ENCODE measurements at regions not wholly inside any gene's neighbourhood (a gene's known extent, or its start where the extent isn't known, plus 50 kb on each side); places are given as distances from the start of the nearest gene placed in this dataset.

- no peak overlapping the region for H2AFZ ChIP-seq (ENCODE audit: low read length)
Measured at GRCh38 chr5:27708534-27708933, 670.1 kb upstream of the CDH9 start.

GRCh38 chr5:27706832-27707231 is 668.4 kb upstream of the CDH9 start:
- no peaks in the 10 kb centered on the region for H3K9me2 ChIP-seq (ENCODE audit: insufficient read depth, low read length)
- H3K36me3 ChIP-seq (ENCODE audit: insufficient read depth, low read length), result no peaks in the 10 kb centered on the region
- H3K9me3 ChIP-seq (ENCODE audit: low read length), result 0 out of 2 replicates have a peak, but pooled peaks cover 3% of the 10 kb centered on the region
- POLR2A ChIA-PET, result no interaction called here
- H3K4me3 ChIP-seq (ENCODE audit: low read depth, low read length, poor library complexity, severe bottlenecking), result no peak overlapping the region
- no peak overlapping the region for H2AFZ ChIP-seq (ENCODE audit: low read length)
- H3K79me2 ChIP-seq (ENCODE audit: insufficient read depth, low read depth, low read length), result no peaks in the 10 kb centered on the region
- no peaks in the 10 kb centered on the region for H3K4me1 ChIP-seq (ENCODE audit: insufficient read depth, low read length, poor library complexity, severe bottlenecking)
- no peak overlapping the region for H3K27ac ChIP-seq (ENCODE audit: low read depth, low read length, poor library complexity, severe bottlenecking)
- no peaks in the 10 kb centered on the region for H4K20me1 ChIP-seq (ENCODE audit: insufficient read depth, low read length)
- CTCF ChIA-PET (ENCODE audit: unreplicated experiment), result no interaction called here
- H3K4me2 ChIP-seq (ENCODE audit: low read length), result no peak overlapping the region
- no peak for DNase-seq (ENCODE audit: low spot score)
- BruUV-seq (replicated peaks), result no TSS peak
- no peak for TF ChIP-seq CTCF (conservative IDR thresholded peaks at IDR 0.05; ENCODE audit: low read length)
- no peak for TF ChIP-seq EZH2phosphoT487 (IDR thresholded peaks at IDR 0.05; ENCODE audit: borderline replicate concordance, low read depth, low read length)
- intact Hi-C loops (cut with micrococcal nuclease; ENCODE audit: unreplicated experiment), result no loop called here

More at GRCh38 chr5:27708534-27708933, 670.1 kb upstream of the CDH9 start:
- no peaks in the 10 kb centered on the region for H3K36me3 ChIP-seq (ENCODE audit: insufficient read depth, low read length)
- H3K9me2 ChIP-seq (ENCODE audit: insufficient read depth, low read length), result no peaks in the 10 kb centered on the region
- 0 out of 2 replicates have a peak, but pooled peaks cover 5% of the 10 kb centered on the region for H3K9me3 ChIP-seq (ENCODE audit: low read length)
- H4K20me1 ChIP-seq (ENCODE audit: insufficient read depth, low read length), result no peaks in the 10 kb centered on the region
- ChIA-PET POLR2A (no interaction called here), CTCF (ENCODE audit: unreplicated experiment) (no interaction called here)
- DNase-seq (ENCODE audit: low spot score), result no peak
- no peaks in the 10 kb centered on the region for H3K79me2 ChIP-seq (ENCODE audit: insufficient read depth, low read depth, low read length)
- no peaks in the 10 kb centered on the region for H3K4me1 ChIP-seq (ENCODE audit: insufficient read depth, low read length, poor library complexity, severe bottlenecking)
- H3K4me2 ChIP-seq (ENCODE audit: low read length), result no peak overlapping the region
- no peak overlapping the region for H3K27ac ChIP-seq (ENCODE audit: low read depth, low read length, poor library complexity, severe bottlenecking)
- H3K4me3 ChIP-seq (ENCODE audit: low read depth, low read length, poor library complexity, severe bottlenecking), result no peak overlapping the region
- BruUV-seq (replicated peaks), result no TSS peak
- intact Hi-C loops (cut with micrococcal nuclease; ENCODE audit: unreplicated experiment), result no loop called here
- TF ChIP-seq EZH2phosphoT487 (IDR thresholded peaks at IDR 0.05; ENCODE audit: borderline replicate concordance, low read depth, low read length), result no peak
- TF ChIP-seq CTCF (conservative IDR thresholded peaks at IDR 0.05; ENCODE audit: low read length), result no peak

GRCh38 chr5:27705661-27706060 is 667.3 kb upstream of the CDH9 start:
- intact Hi-C loops (cut with micrococcal nuclease; ENCODE audit: unreplicated experiment), result no loop called here
- no peak overlapping the region for H3K4me3 ChIP-seq (ENCODE audit: low read depth, low read length, poor library complexity, severe bottlenecking)
- H3K9me2 ChIP-seq (ENCODE audit: insufficient read depth, low read length), result no peaks in the 10 kb centered on the region
- H2AFZ ChIP-seq (ENCODE audit: low read length), result no peak overlapping the region
- H3K79me2 ChIP-seq (ENCODE audit: insufficient read depth, low read depth, low read length), result no peaks in the 10 kb centered on the region
- H3K9me3 ChIP-seq (ENCODE audit: low read length), result 0 out of 2 replicates have a peak, but pooled peaks cover 3% of the 10 kb centered on the region
- CTCF ChIA-PET (ENCODE audit: unreplicated experiment), result no interaction called here
- no peaks in the 10 kb centered on the region for H3K36me3 ChIP-seq (ENCODE audit: insufficient read depth, low read length)
- BruUV-seq (replicated peaks), result no TSS peak
- no peak overlapping the region for H3K4me2 ChIP-seq (ENCODE audit: low read length)
- TF ChIP-seq CTCF (conservative IDR thresholded peaks at IDR 0.05; ENCODE audit: low read length) (no peak), EZH2phosphoT487 (IDR thresholded peaks at IDR 0.05; ENCODE audit: borderline replicate concordance, low read depth, low read length) (no peak)
- H3K27ac ChIP-seq (ENCODE audit: low read depth, low read length, poor library complexity, severe bottlenecking), result no peak overlapping the region
- no peaks in the 10 kb centered on the region for H4K20me1 ChIP-seq (ENCODE audit: insufficient read depth, low read length)
- no peaks in the 10 kb centered on the region for H3K4me1 ChIP-seq (ENCODE audit: insufficient read depth, low read length, poor library complexity, severe bottlenecking)
- no peak for DNase-seq (ENCODE audit: low spot score)
- POLR2A ChIA-PET, result interaction anchor here (0.6 kb wide), 1 partner anchor 82 kb away, joined by 4 read pairs; no protein-coding TSS in a partner anchor

Measured in OCI-LY7 (cell line).